IPS DF 4.7 (cell line): ENCODE measurements at regions not wholly inside any gene's neighbourhood (a gene's known extent, or its start where the extent isn't known, plus 50 kb on each side); places are given as distances from the start of the nearest gene placed in this dataset.
A peak's percentile ranks its signal among the peaks of the same experiment; 100 is the strongest.
"Not testable (repeated sequence)": the region's sequence is repeated elsewhere in the genome, so short reads cannot be mapped to it uniquely, and the experiment has no call there.

Experiments used
- DNase-seq: peaks from one replicate; pipeline ENCODE4 v3.0.0-alpha.2; 2013; ENCODE audit warnings: low spot score; ENCODE audit errors: extremely low read depth

- DNase-seq = not testable (repeated sequence)
These were observed 380.4 kb upstream of the NDST4 start for GRCh38 chr4:115493770-115494169.

DNA sequence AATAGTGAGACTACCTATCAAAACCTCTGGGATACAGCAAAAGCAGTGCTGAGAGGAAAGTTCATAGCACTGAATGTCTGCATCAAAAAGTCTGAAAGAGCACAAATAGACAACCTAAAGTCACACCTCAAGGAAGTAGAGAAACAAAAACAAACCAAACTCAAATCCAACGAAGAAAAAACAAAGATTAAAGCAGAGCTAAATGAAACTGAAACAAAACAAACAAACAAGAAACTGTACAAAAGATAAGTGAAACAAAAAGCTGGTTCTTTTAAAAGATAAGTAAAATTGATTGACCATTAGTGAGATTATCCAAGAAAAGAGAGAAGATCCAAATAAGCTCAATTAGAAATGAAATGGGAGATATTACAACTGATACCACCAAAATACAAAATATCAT, 378.3 kb upstream of the NDST4 start:
- no peak for DNase-seq

GRCh38 chr4:115489279-115489678, 375.9 kb upstream of the NDST4 start:
- no peak for DNase-seq

DNA sequence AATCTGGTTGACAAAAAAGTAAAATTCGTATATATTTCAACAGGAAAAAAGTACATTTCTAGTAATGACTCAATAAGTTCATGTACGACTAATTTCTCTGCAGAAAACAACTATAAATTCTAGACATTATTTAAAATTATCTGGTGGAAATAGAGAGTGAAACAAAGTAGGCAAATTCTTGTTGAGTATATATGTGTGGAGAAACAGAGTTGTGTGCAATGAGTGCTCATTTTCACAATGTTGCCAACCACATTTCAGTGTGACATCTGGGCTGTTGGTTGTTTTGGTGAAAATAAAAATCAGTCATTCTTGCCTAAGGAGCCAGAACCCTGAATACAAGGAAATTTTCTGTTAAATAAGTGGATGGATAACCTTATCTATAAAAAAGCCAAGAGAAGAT, 372.0 kb upstream of the NDST4 start:
- no peak for DNase-seq

GRCh38 chr4:115484479-115484878, 371.1 kb upstream of the NDST4 start:
- no peak for DNase-seq

- DNase-seq = no peak
These were observed 357.3 kb upstream of the NDST4 start for GRCh38 chr4:115470763-115471162.

GRCh38 chr4:115459301-115459700, 345.9 kb upstream of the NDST4 start:
- DNase-seq = not testable (repeated sequence)

- DNase-seq = no peak
These were observed 342.8 kb upstream of the NDST4 start for GRCh38 chr4:115456231-115456630.

DNA sequence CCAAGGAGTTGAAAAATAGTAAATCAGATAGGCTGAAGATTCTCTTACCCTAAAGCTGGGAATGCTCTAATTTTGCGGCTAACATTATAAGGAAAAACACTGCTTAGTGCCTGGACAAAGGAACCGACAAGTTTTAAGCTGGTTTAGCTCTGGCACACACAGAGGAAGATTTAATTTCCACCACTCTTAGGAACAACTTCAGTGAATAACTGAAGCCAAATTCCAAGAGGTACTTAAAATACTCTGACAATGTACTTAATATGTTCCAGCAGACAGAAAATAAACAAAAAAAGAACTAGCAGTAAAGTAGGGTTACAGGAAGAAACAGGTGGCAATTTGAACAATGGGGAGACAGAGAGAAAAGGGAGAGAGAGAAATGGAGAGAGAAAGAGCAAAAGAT, 340.8 kb upstream of the NDST4 start:
- DNase-seq = no peak

- DNase-seq = no peak
These were observed 340.0 kb upstream of the NDST4 start for GRCh38 chr4:115453416-115453815.

GRCh38 chr4:115452229-115452628, 338.8 kb upstream of the NDST4 start:
- DNase-seq = not testable (repeated sequence)

GRCh38 chr4:115437739-115438138, 324.3 kb upstream of the NDST4 start:
- DNase-seq = no peak

DNA sequence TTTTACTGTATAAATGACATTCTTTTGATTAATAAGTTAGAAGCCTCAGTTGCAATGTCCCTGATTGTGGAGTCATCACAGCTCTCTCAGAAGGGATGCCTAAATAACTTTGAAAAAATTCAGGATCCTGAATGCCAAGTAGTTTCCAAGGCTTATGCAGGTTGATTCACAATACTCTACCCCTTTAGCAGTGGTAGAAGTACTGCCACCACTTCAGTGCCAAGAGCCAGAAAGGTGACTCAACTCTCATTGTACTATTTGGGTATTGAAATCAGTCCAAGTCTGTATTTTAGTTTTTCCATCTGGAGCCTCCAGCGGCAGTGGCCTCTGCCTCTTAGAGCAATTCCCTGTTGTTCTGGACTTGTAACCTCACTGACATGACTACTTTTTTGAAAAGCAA, 320.1 kb upstream of the NDST4 start:
- no peak for DNase-seq

DNA sequence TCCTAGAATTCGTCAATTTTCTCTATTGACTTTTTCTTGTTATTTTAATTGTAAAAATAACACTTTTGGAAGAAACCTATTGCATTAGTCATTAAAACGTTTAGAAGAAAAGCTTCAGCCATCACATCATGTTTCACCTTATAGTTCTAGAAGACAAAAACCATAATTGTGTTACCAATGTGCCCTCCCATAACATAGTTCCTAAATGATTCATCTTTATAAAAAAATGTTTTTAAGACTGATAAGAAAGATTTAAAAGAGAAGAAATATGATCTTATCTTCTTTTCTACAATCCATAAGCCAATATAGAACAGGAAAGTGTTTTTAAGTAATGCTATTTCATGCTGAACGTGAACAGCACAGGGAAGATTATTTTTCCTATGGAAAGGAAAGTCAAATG, 316.6 kb upstream of the NDST4 start:
- no peak for DNase-seq

GRCh38 chr4:115428455-115428854, 315.0 kb upstream of the NDST4 start:
- no peak for DNase-seq

- DNase-seq = no peak
These were observed 311.4 kb upstream of the NDST4 start for GRCh38 chr4:115424852-115425251.

DNA sequence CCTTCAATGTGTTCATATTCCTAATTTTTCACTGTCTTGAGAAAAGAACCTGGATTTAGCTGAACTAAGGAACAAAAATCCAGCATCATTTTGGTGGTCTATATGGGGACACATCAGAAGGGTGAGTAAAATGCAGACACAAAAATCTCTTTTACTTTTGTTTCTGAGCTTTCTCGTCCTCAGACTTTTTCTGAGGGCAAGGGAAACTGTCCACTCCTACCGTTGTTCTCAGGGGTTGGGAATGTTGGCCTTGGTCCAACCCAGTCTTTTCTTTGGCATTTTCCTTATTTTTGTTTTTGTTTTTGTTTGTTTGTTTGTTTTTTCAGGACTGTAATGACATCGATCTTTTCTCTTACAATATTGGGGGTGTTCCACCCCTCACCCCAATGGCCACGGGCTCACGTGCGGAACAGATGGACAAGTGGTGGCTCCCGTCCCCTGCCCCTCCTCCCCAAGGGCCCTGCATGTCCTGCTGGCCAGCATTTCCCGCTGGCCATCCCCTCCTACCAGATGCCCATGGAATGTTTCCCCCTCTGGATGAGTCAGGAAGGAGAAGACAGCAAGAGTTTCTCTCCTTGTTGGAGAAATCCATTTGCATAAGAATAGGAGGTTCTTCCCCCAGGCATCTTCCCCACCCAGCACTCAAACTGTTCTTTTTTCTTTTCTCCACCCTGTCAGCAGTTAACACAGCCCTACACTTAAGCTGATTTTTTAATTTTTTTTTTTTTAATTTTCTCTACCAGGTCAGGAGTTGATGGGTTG, 305.4 kb upstream of the NDST4 start:
- peak; percentile 9 for DNase-seq

DNA sequence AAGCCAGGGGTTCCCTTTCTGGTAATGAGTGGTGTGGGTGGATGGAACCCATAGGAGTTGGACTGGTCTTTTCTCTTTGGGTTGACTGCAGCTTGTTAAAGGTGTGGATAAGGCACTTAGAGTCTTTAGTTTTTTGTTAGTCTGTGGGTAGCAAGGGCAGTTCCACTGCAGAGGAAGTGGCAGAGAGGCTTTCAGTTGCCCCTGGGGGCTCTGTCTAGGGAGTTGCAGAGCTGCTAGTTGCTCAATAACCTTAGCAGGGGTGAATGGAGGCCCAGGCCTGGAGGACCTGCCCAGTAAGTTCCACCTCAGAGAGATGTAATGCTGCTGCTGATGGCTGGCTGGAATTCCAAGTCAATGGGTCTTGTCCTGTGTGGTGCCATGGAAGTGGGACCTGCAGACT, 282.6 kb upstream of the NDST4 start:
- DNase-seq = no peak

GRCh38 chr4:115376866-115377265, 263.4 kb upstream of the NDST4 start:
- no peak for DNase-seq

GRCh38 chr4:115374621-115375020, 261.2 kb upstream of the NDST4 start:
- no peak for DNase-seq

GRCh38 chr4:115370490-115370889, 257.1 kb upstream of the NDST4 start:
- no peak for DNase-seq

- DNase-seq = no peak
These were observed 256.6 kb upstream of the NDST4 start for GRCh38 chr4:115370012-115370411.

- DNase-seq = no peak
These were observed 253.0 kb upstream of the NDST4 start for GRCh38 chr4:115366390-115366789.

DNA sequence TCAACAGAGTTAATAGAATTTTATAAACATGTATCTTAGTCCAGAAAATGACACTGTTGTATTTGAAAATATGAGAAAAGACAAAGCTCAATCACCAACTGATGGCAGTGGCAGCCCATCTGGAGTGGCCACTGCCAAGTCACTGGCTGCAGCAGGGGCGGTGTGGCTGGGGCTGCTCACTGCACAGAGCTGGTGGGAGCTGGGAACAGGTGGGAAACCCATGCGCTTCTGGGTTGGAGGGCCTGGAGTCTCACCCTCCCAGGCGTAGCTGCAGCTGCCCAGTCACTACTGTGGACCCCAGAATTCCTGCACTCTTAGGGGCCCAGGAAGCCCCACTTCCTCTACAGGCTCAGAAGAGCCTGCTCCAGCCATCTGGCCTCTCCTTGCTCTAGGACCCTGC, 251.8 kb upstream of the NDST4 start:
- no peak for DNase-seq
